Gastrocnemius medialis (tissue), 4 donors: ENCODE measurements at regions not wholly inside any gene's neighbourhood (a gene's known extent, or its start where the extent isn't known, plus 50 kb on each side); places are given as distances from the start of the nearest gene placed in this dataset.

Experiments used
- ATAC-seq, 2 donors: fragments of 150-250 bp; one replicate each; pipeline ENCODE4 v1.9.1; 2016
- DNase-seq, 2 donors: peaks; one replicate each; pipeline ENCODE4 v3.0.0-alpha.2; 2019
- H3K27ac ChIP-seq, 4 donors: fragments of 200-600 bp; sonication (generic); 1 replicate in 1 of 4; 2 replicates in 3 of 4; pipeline ENCODE4 v1.5.1; 2016 to 2018; ENCODE audit warnings: mild to moderate bottlenecking in 2 of 4, moderate library complexity in 1 of 4
- H3K27me3 ChIP-seq, 3 donors: fragments of 200-600 bp; sonication (generic) in 2 of 3; 1 replicate in 1 of 3; 2 replicates in 2 of 3; pipeline versions ENCODE4 v1.5.1 to v1.6.0; 2016 to 2019; ENCODE audit warnings: mild to moderate bottlenecking in 1 of 3, moderate library complexity in 1 of 3
- H3K36me3 ChIP-seq, 2 donors: fragments of 200-600 bp; sonication (generic) in 1 of 2; one replicate each; pipeline ENCODE4 v1.5.1; 2017 to 2018
- H3K4me1 ChIP-seq, 2 donors: fragments of 200-600 bp; sonication (generic) in 1 of 2; one replicate each; pipeline ENCODE4 v1.5.1; 2016 to 2017; ENCODE audit warnings: mild to moderate bottlenecking in 2 of 2
- H3K4me3 ChIP-seq, 4 donors: fragments of 200-600 bp; sonication (generic) in 3 of 4; 1 replicate in 1 of 4; 2 replicates in 3 of 4; pipeline ENCODE4 v1.5.1; 2016 to 2019; ENCODE audit warnings: mild to moderate bottlenecking in 2 of 4
- H3K9me3 ChIP-seq, 3 donors: fragments of 200-600 bp; sonication (generic) in 2 of 3; 1 replicate in 1 of 3; 2 replicates in 2 of 3; pipeline ENCODE4 v1.5.1; 2016 to 2019
- POLR2A ChIP-seq, 2 donors: fragments of 450-650 bp; IDR thresholded peaks; one replicate each; pipeline ENCODE4 v1.6.1; 2017; ENCODE audit warnings: antibody characterized with exemption in 2 of 2, mild to moderate bottlenecking in 2 of 2, moderate library complexity in 2 of 2
- in situ Hi-C, 4 donors: fragments of 200-750 bp; cut with MboI; loops; one replicate each; pipeline versions ENCODE4 v1.15.0 to v1.8.0; 2017; ENCODE audit warnings: low sequenced_read_pairs in 4 of 4
- intact Hi-C: fragments of 100-400 bp; cut with DNase I; formaldehyde crosslinking; loops from one replicate; pipeline ENCODE4 v1.15.1; 2023; ENCODE audit warnings: low total_unique reads
- TF ChIP-seq, protein P1 (sequence below), 5 experiments: fragments of 450-650 bp in 3 of 5; fragments of 200-600 bp in 2 of 5; sonication (generic) in 2 of 5; IDR thresholded peaks in 4 of 5; conservative IDR thresholded peaks in 1 of 5; 1 replicate in 4 of 5; 2 replicates in 1 of 5; pipeline ENCODE4 v1.5.1; 2016 to 2019; ENCODE audit warnings: antibody characterized with exemption in 5 of 5, mild to moderate bottlenecking in 3 of 5, moderate library complexity in 3 of 5

DNA sequence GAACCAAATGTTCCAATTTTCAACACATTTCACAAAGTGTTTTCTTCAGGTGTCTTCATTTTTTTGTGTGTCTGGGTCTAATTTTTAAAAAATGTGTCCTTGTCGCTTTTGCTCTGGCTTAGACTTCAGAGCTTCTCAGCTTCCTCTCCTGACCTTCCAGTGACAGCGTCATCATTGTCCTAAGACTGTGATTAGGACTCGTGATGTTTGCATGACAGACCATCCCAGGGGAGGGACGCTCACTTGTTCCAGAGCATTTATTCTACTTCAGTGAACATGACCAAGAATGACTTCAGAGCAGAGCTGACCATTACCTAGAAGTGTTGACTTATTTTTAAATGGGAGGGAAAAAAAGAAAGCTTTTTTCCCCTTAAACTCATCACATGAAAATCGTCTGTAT lies 591.9 kb downstream of the IRS1 start:
- peaks cover 8 to 10% of the 10 kb centered on the region in 2 donors for H3K4me1 ChIP-seq
- TF ChIP-seq POLR2A (IDR thresholded peaks at IDR 0.05), result no peak
- TF ChIP-seq, protein P1, sequence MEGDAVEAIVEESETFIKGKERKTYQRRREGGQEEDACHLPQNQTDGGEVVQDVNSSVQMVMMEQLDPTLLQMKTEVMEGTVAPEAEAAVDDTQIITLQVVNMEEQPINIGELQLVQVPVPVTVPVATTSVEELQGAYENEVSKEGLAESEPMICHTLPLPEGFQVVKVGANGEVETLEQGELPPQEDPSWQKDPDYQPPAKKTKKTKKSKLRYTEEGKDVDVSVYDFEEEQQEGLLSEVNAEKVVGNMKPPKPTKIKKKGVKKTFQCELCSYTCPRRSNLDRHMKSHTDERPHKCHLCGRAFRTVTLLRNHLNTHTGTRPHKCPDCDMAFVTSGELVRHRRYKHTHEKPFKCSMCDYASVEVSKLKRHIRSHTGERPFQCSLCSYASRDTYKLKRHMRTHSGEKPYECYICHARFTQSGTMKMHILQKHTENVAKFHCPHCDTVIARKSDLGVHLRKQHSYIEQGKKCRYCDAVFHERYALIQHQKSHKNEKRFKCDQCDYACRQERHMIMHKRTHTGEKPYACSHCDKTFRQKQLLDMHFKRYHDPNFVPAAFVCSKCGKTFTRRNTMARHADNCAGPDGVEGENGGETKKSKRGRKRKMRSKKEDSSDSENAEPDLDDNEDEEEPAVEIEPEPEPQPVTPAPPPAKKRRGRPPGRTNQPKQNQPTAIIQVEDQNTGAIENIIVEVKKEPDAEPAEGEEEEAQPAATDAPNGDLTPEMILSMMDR (IDR thresholded peaks at IDR 0.05 in 4 of 5, conservative IDR thresholded peaks at IDR 0.05 in 1 of 5), result no peak
- no peaks in the 10 kb centered on the region for H3K36me3 ChIP-seq
- no peaks in the 10 kb centered on the region for H3K9me3 ChIP-seq
- intact Hi-C loops (no loop called here), in situ Hi-C loops (loop anchor here in 2 of 4 donors (25.0 kb wide), 1 partner anchor 605 kb away; no protein-coding TSS in a partner anchor)
- H3K4me3 ChIP-seq, result no peak overlapping the region
- peak overlapping the region in 1 of 4 donors; percentile 17 for H3K27ac ChIP-seq
- DNase-seq (peak in 1 of 2 donors; percentile 38), ATAC-seq (peak; percentile 80 to 83)
- no peaks in the 10 kb centered on the region for H3K27me3 ChIP-seq

DNA sequence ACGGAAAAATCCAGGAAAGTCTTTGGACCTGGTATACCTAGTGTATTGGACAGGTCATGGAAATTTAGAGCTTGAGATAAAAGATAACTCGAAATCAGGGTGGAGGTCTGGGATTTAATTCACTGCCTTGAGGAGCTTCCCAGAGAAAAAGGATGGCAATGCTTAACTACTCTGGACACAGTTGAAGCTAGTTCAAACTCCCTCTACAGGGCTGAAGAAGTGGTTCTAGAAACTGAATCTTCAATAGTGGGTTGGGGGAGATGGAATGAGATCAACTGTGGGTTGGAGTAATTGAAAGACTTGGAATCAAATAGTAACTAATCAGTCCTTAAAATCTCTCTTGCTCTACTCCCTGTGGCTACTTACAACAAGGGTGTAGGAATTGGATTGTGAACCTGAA lies 600.1 kb downstream of the IRS1 start:
- Histone ChIP-seq H3K4me3 (no peak overlapping the region), H3K27ac (no peak overlapping the region), H3K36me3 (no peaks in the 10 kb centered on the region), H3K27me3 (no peaks in the 10 kb centered on the region), H3K9me3 (no peaks in the 10 kb centered on the region), H3K4me1 (no peaks in the 10 kb centered on the region)
- in situ Hi-C loops, result no loop called here
- DNase-seq, result no peak
- TF ChIP-seq, protein P1 (IDR thresholded peaks at IDR 0.05 in 4 of 5, conservative IDR thresholded peaks at IDR 0.05 in 1 of 5), result no peak
- intact Hi-C loops, result no loop called here
- ATAC-seq, result no peak

DNA sequence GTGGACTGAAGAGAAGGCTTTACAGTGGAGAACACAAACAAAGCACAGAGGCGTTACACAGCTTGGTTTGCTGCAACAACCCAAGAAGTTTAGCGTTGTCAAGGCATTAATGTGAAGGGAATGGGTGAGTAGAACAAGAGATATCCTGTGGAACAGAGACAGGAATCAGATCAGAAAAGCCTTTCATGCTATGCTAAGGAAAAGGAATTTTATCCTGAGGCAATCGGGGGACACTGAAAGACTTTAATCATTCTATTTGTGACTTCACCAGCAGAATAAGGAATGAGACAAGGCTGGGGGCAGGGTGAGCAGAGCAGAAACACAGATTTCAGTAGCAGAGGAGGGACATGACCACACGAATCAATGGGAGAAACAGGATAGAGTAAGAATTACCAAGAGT lies 600.7 kb downstream of the IRS1 start:
- in situ Hi-C loops, result no loop called here
- intact Hi-C loops, result no loop called here

DNA sequence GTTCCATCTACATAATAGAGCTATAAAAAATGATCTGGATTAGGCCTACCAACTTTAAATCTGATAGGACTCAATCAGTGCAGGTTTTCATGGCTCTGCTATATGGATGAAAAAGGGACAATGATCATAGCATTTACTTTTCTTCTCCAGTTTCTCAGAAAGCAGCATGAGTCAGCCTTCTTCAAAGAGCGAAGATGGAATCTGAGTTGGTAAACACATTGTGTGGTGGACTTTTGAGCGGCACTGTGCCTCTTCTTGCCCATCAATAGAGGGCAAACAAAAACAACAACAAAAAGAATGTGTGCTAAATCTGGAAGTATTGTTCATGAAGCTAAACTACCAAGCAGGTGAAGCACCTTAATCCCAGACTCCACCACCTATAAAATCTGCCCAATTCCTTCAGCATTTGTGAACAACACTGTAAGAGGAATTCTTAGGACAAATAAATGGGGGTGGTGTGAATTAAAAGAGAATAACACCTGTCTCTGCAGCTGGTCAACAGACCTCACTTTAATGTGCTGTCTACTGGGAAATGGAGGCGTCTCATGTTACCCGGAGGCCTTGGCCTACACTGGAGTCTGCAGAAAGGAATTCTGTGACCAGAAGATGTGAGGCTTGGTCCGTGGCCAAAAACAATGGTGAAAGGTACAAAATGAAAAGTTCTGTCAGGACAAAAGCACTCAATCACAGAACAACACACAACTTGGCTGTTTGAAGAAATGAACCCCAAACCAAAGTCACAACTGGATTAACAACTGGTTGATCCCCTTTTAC lies 609.0 kb downstream of the IRS1 start:
- ATAC-seq, result no peak
- Histone ChIP-seq H3K27ac (no peak overlapping the region), H3K4me1 (peaks cover 0 to under 1% of the 10 kb centered on the region in 2 donors), H3K36me3 (no peaks in the 10 kb centered on the region), H3K9me3 (no peaks in the 10 kb centered on the region), H3K27me3 (no peaks in the 10 kb centered on the region), H3K4me3 (no peak overlapping the region)
- DNase-seq, result peak in 1 of 2 donors; percentile 11
- TF ChIP-seq POLR2A (IDR thresholded peaks at IDR 0.05), result no peak
- TF ChIP-seq, protein P1 (IDR thresholded peaks at IDR 0.05 in 4 of 5, conservative IDR thresholded peaks at IDR 0.05 in 1 of 5), result no peak
- intact Hi-C loops, result no loop called here
- in situ Hi-C loops, result no loop called here

More for the DNA sequence above, 600.7 kb downstream of the IRS1 start:
- DNase-seq (no peak), ATAC-seq (no peak)
- no peaks in the 10 kb centered on the region for H3K9me3 ChIP-seq
- no peak overlapping the region for H3K4me3 ChIP-seq
- no peaks in the 10 kb centered on the region for H3K4me1 ChIP-seq
- TF ChIP-seq POLR2A (IDR thresholded peaks at IDR 0.05), result no peak
- TF ChIP-seq, protein P1 (IDR thresholded peaks at IDR 0.05 in 4 of 5, conservative IDR thresholded peaks at IDR 0.05 in 1 of 5), result no peak
- no peaks in the 10 kb centered on the region for H3K27me3 ChIP-seq
- H3K27ac ChIP-seq, result no peak overlapping the region
- no peaks in the 10 kb centered on the region for H3K36me3 ChIP-seq
